A549 (cell line): ENCODE measurements at regions not wholly inside any gene's neighbourhood (a gene's known extent, or its start where the extent isn't known, plus 50 kb on each side); places are given as distances from the start of the nearest gene placed in this dataset.

Experiments
- ATAC-seq, 2 experiments: fragments of 200-7000 bp in 1 of 2; fragments of >200 bp in 1 of 2; cut with Nextera tagmentation in 1 of 2; cut with Tn5 transposase in 1 of 2; 3 replicates each; pipeline versions ENCODE4 v1.8.0 to v1.9.1; 2018 to 2020; ENCODE audit warnings: mild to moderate bottlenecking in 1 of 2, moderate library complexity in 1 of 2
- CTCF ChIA-PET: fragments of 300-600 bp; sonication (Branson Sonifier 250); formaldehyde crosslinking; extraction: SDS; loops from one replicate; lab custom pipeline; 2021; ENCODE audit warnings: antibody characterized with exemption, inconsistent platforms; lab: Yijun Ruan, JAX
- POLR2A ChIA-PET: fragments of 350-600 bp; formaldehyde crosslinking; extraction: SDS; loops from one replicate; lab custom pipeline; 2021; ENCODE audit warnings: antibody characterized with exemption, inconsistent platforms; lab: Yijun Ruan, JAX
- DNase-seq, 2 experiments: peaks; one replicate each; pipeline versions ENCODE4 v3.0.0 to v3.0.0-alpha.2; 2011 to 2016; ENCODE audit warnings: low read depth in 1 of 2, low spot score in 1 of 2
- FAIRE-seq: peaks from 2 replicates; lab custom pipeline; 2011; peaks lifted over from hg19 to GRCh38; lab: Jason Lieb, UNC
- H3K27ac ChIP-seq, 2 experiments: fragments of >200 bp; sonication (Bioruptor Twin); formaldehyde crosslinking; 3 replicates each; pipeline ENCODE4 v1.5.1; 2016 to 2017
- H3K4me1 ChIP-seq: fragments of >200 bp; sonication (Bioruptor Twin); formaldehyde crosslinking; 3 replicates; pipeline ENCODE4 v1.6.1; 2016
- H3K4me2 ChIP-seq: fragments of >200 bp; sonication (Bioruptor Twin); formaldehyde crosslinking; 3 replicates; pipeline ENCODE4 v1.6.1; 2016
- H3K4me3 ChIP-seq: fragments of >200 bp; sonication (Bioruptor Twin); formaldehyde crosslinking; 3 replicates; pipeline ENCODE4 v1.5.1; 2016
- H3K9me3 ChIP-seq: fragments of >200 bp; sonication (Bioruptor Twin); formaldehyde crosslinking; 3 replicates; pipeline ENCODE4 v1.6.1; 2016
- ATOH8 ChIP-seq: fragments of 250-450 bp; sonication (Bioruptor Pico); IDR thresholded peaks from 2 replicates; pipeline ENCODE4 v1.5.0; 2020; ENCODE audit warnings: low read depth, mild to moderate bottlenecking, moderate library complexity
- CBX2 ChIP-seq: fragments of 200-600 bp; sonication (generic); IDR thresholded peaks from 2 replicates; pipeline ENCODE4 v1.6.1; 2016; ENCODE audit warnings: low read depth, mild to moderate bottlenecking, borderline replicate concordance
- CTCF ChIP-seq: fragments of >200 bp; sonication (Bioruptor Twin); formaldehyde crosslinking; IDR thresholded peaks from 3 replicates; pipeline ENCODE4 v1.5.1; 2016
- EHF ChIP-seq: fragments of 250-450 bp; sonication (Bioruptor Pico); IDR thresholded peaks from 2 replicates; pipeline ENCODE4 v1.5.0; 2020; ENCODE audit warnings: mild to moderate bottlenecking
- EHMT2 ChIP-seq: fragments of 200-600 bp; sonication (generic); IDR thresholded peaks from 2 replicates; pipeline ENCODE4 v1.6.1; 2016; ENCODE audit warnings: antibody characterized with exemption, low read depth, mild to moderate bottlenecking, moderate library complexity
- ELK1 ChIP-seq: fragments of 150-350 bp; IDR thresholded peaks from 2 replicates; pipeline ENCODE4 v1.6.1; 2014; ENCODE audit warnings: low read depth, mild to moderate bottlenecking, low read length
- FOSL2 ChIP-seq, 2 experiments: fragments of 450-650 bp in 1 of 2; fragments of >200 bp in 1 of 2; sonication (Bioruptor Twin) in 1 of 2; formaldehyde crosslinking; IDR thresholded peaks; 2 replicates each; pipeline versions ENCODE4 v1.5.0 to v1.6.1; 2016 to 2020; ENCODE audit warnings: mild to moderate bottlenecking in 1 of 2, moderate library complexity in 1 of 2
- FOXS1 ChIP-seq: fragments of 250-450 bp; sonication (Bioruptor Pico); IDR thresholded peaks from 2 replicates; pipeline ENCODE4 v1.5.0; 2020; ENCODE audit warnings: mild to moderate bottlenecking, moderate library complexity
- GATA3 ChIP-seq: IDR thresholded peaks from 2 replicates; pipeline ENCODE4 v1.6.1; 2012; ENCODE audit warnings: borderline replicate concordance
- HMGXB4 ChIP-seq: fragments of 250-450 bp; sonication (Bioruptor Pico); IDR thresholded peaks from 2 replicates; pipeline ENCODE4 v1.5.0; 2021; ENCODE audit warnings: mild to moderate bottlenecking, moderate library complexity, borderline replicate concordance
- HOXB13 ChIP-seq: fragments of 250-450 bp; sonication (Bioruptor Pico); IDR thresholded peaks from 2 replicates; pipeline ENCODE4 v1.5.0; 2020; ENCODE audit warnings: low read depth, mild to moderate bottlenecking, moderate library complexity
- HOXB5 ChIP-seq: fragments of 250-450 bp; sonication (Bioruptor Pico); IDR thresholded peaks from 2 replicates; pipeline ENCODE4 v1.5.0; 2020; ENCODE audit warnings: mild to moderate bottlenecking, moderate library complexity
- JUNB ChIP-seq: fragments of >200 bp; sonication (Bioruptor Twin); formaldehyde crosslinking; IDR thresholded peaks from 2 replicates; pipeline ENCODE4 v1.6.1; 2016
- NFE2L2 ChIP-seq: fragments of 150-350 bp; conservative IDR thresholded peaks from 2 replicates; pipeline ENCODE4 v1.6.1; 2014; ENCODE audit warnings: low read length
- NPAS2 ChIP-seq: fragments of 250-450 bp; sonication (Bioruptor Pico); IDR thresholded peaks from 2 replicates; pipeline ENCODE4 v1.8.0; 2022; ENCODE audit warnings: mild to moderate bottlenecking, moderate library complexity, borderline replicate concordance
- RAD21 ChIP-seq, 2 experiments: fragments of >200 bp in 1 of 2; sonication (Bioruptor Twin) in 1 of 2; formaldehyde crosslinking in 1 of 2; IDR thresholded peaks in 1 of 2; conservative IDR thresholded peaks in 1 of 2; 2 replicates in 1 of 2; 3 replicates in 1 of 2; pipeline ENCODE4 v1.6.1; 2012 to 2018; ENCODE audit warnings: inconsistent platforms in 1 of 2
- RARB ChIP-seq: fragments of 250-450 bp; sonication (Bioruptor Pico); IDR thresholded peaks from 2 replicates; pipeline ENCODE4 v1.8.0; 2021; ENCODE audit warnings: mild to moderate bottlenecking, moderate library complexity
- REST ChIP-seq: fragments of 200-600 bp; sonication (generic); IDR thresholded peaks from 2 replicates; pipeline ENCODE4 v1.6.1; 2016; ENCODE audit warnings: antibody characterized with exemption, mild to moderate bottlenecking, moderate library complexity
- SMC3 ChIP-seq: fragments of >200 bp; sonication (Bioruptor Twin); formaldehyde crosslinking; IDR thresholded peaks from 3 replicates; pipeline ENCODE4 v1.6.1; 2018; ENCODE audit warnings: inconsistent platforms
- TFCP2L1 ChIP-seq: fragments of 250-450 bp; sonication (Bioruptor Pico); IDR thresholded peaks from 2 replicates; pipeline ENCODE4 v1.5.0; 2021; ENCODE audit warnings: mild to moderate bottlenecking
- USF2 ChIP-seq: fragments of 450-650 bp; IDR thresholded peaks from 2 replicates; pipeline ENCODE4 v1.6.1; 2014; ENCODE audit warnings: antibody characterized with exemption
- ZFP36 ChIP-seq: fragments of 450-650 bp; IDR thresholded peaks from 2 replicates; pipeline ENCODE4 v1.6.1; 2014; ENCODE audit warnings: borderline replicate concordance; ENCODE audit not compliant: partially characterized antibody
- ZSCAN20 ChIP-seq: fragments of 250-450 bp; sonication (Bioruptor Pico); IDR thresholded peaks from 2 replicates; pipeline ENCODE4 v1.8.0; 2022; ENCODE audit warnings: mild to moderate bottlenecking, moderate library complexity
- WGBS: methylation state at CpG from one replicate; pipeline ENCODE4 v1.1.6; 2017; ENCODE audit errors: missing lambda C conversion rate; 5-methylcytosine and 5-hydroxymethylcytosine counted together

GRCh38 chr12:74781991-74782485 is 244.4 kb downstream of the ATXN7L3B start:
- ChIA-PET POLR2A (no interaction called here), CTCF (interaction anchor here (0.7 to 1.6 kb wide), 2 partner anchors 21 to 172 kb away, joined by 3 to 4 read pairs; no protein-coding TSS in a partner anchor)
- TF ChIP-seq ZFP36, result no peak
- no peak for TF ChIP-seq NPAS2
- no peak for TF ChIP-seq EHMT2
- no peak for TF ChIP-seq HOXB5 (CRISPR knock-in tag)
- no peak for TF ChIP-seq TFCP2L1 (CRISPR knock-in tag)
- no peak for TF ChIP-seq ZSCAN20
- no peak for TF ChIP-seq HMGXB4
- TF ChIP-seq RAD21 (conservative IDR thresholded peaks at IDR 0.05 in 1 of 2, IDR thresholded peaks at IDR 0.05 in 1 of 2), result no peak
- TF ChIP-seq GATA3, result no peak
- TF ChIP-seq ELK1, result no peak
- no peak for TF ChIP-seq SMC3
- no peak for TF ChIP-seq CTCF
- no peak for TF ChIP-seq CBX2
- TF ChIP-seq REST, result no peak
- TF ChIP-seq EHF, result no peak
- no peak for TF ChIP-seq JUNB
- no peak for TF ChIP-seq RARB
- TF ChIP-seq NFE2L2, result no peak
- TF ChIP-seq FOSL2 (IDR thresholded peaks at IDR 0.05), result no peak
- TF ChIP-seq FOSL2 (CRISPR knock-in tag; IDR thresholded peaks at IDR 0.05), result no peak
- Histone ChIP-seq H3K4me3 (no peak overlapping the region), H3K9me3 (no peaks in the 10 kb centered on the region), H3K4me2 (no peak overlapping the region), H3K27ac (no peak overlapping the region), H3K4me1 (no peaks in the 10 kb centered on the region)
- DNase-seq (no peak), ATAC-seq (no peak), FAIRE-seq (no peak)
- WGBS, result 35% methylated on average over 1 of the region's 1 CpG

- ChIA-PET CTCF (no interaction called here), POLR2A (no interaction called here)
- H3K4me2 ChIP-seq, result no peak overlapping the region
- ATAC-seq, result no peak
- H3K27ac ChIP-seq, result no peak overlapping the region
- no peak for FAIRE-seq
- no peak overlapping the region for H3K4me3 ChIP-seq
- WGBS, result 58% methylated on average over 6 of the region's 6 CpGs
- no peaks in the 10 kb centered on the region for H3K9me3 ChIP-seq
- no peaks in the 10 kb centered on the region for H3K4me1 ChIP-seq
- DNase-seq, result no peak
- TF ChIP-seq FOXS1 (no peak), ATOH8 (CRISPR knock-in tag) (no peak), JUNB (no peak), USF2 (no peak), RARB (no peak), HOXB13 (CRISPR knock-in tag) (no peak), REST (no peak), ZSCAN20 (no peak)
Measured at GRCh38 chr12:74790931-74791330, 253.3 kb downstream of the ATXN7L3B start.
